K562 (cell line): ENCODE measurements at regions not wholly inside any gene's neighbourhood (a gene's known extent, or its start where the extent isn't known, plus 50 kb on each side); places are given as distances from the start of the nearest gene placed in this dataset.
A peak's percentile ranks its signal among the peaks of the same experiment; 100 is the strongest.

Source experiments
- STAG1 ChIP-seq: sonication (generic); formaldehyde crosslinking; IDR thresholded peaks from 2 replicates; pipeline ENCODE4 v1.5.0; 2020; ENCODE audit warnings: missing genetic modification reagents, borderline replicate concordance
- ZNF347 ChIP-seq: fragments of 450-650 bp; formaldehyde crosslinking; IDR thresholded peaks from 2 replicates; pipeline ENCODE4 v1.4.0; 2020; ENCODE audit warnings: low read depth, mild to moderate bottlenecking, moderate library complexity
- TF ChIP-seq, protein P1 (sequence below): fragments of 450-650 bp; IDR thresholded peaks from 2 replicates; pipeline ENCODE4 v1.6.1; 2016; ENCODE audit warnings: mild to moderate bottlenecking
- TF ChIP-seq, protein P2 (sequence below): fragments of 450-650 bp; conservative IDR thresholded peaks from 2 replicates; pipeline ENCODE4 v1.6.1; 2016; ENCODE audit warnings: missing genetic modification characterization, low read depth, mild to moderate bottlenecking, missing compliant biosample characterization, moderate library complexity
- TF ChIP-seq, protein P3 (sequence below), 2 experiments: fragments of 450-650 bp; IDR thresholded peaks; 2 replicates each; pipeline ENCODE4 v1.6.1; 2016
- TF ChIP-seq, protein P4 (sequence below), 2 experiments: fragments of 450-650 bp in 1 of 2; sonication (generic) in 1 of 2; formaldehyde crosslinking in 1 of 2; IDR thresholded peaks; 2 replicates each; pipeline versions ENCODE4 v1.7.1 to v1.9.0; 2016 to 2022; ENCODE audit warnings: inconsistent platforms in 1 of 2, mild to moderate bottlenecking in 1 of 2, missing genetic modification reagents in 1 of 2
- TF ChIP-seq, protein P5 (sequence below): IDR thresholded peaks from 2 replicates; pipeline ENCODE4 v1.6.1; 2014; ENCODE audit warnings: antibody characterized with exemption

DNA sequence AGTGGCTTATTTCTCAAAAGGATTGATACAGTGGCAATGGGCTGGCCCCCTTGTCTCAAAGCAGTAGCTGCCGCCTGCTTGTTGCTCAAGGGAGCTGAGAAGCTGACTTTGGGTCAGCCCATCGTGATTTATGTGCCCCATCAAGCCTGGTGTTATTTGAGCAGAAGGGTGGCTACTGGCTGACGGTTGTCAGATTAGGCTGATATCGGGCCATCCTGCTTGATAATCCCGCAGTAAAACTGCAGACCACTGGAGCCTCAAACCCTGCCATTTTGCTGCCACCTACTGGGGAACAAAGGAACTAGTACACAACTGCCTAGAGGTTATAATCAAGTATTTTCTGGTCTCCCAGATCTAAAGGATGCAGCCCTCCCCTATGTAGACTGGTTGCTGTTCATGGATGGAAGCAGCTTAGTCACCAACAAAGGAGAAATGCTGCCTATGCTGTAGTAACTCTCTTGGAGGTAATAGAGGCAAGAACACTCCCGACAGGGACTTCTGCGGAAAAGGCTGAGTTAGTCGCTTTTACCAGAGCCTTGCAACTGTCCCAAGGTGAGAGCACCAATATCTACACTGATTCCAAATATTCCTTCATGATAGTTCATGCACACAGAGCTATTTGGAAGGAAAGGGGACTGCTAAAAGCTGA lies 65.9 kb upstream of the ZNF92 start (continued):
- TF ChIP-seq, protein P1, sequence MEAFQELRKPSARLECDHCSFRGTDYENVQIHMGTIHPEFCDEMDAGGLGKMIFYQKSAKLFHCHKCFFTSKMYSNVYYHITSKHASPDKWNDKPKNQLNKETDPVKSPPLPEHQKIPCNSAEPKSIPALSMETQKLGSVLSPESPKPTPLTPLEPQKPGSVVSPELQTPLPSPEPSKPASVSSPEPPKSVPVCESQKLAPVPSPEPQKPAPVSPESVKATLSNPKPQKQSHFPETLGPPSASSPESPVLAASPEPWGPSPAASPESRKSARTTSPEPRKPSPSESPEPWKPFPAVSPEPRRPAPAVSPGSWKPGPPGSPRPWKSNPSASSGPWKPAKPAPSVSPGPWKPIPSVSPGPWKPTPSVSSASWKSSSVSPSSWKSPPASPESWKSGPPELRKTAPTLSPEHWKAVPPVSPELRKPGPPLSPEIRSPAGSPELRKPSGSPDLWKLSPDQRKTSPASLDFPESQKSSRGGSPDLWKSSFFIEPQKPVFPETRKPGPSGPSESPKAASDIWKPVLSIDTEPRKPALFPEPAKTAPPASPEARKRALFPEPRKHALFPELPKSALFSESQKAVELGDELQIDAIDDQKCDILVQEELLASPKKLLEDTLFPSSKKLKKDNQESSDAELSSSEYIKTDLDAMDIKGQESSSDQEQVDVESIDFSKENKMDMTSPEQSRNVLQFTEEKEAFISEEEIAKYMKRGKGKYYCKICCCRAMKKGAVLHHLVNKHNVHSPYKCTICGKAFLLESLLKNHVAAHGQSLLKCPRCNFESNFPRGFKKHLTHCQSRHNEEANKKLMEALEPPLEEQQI: no peak
- no peak for TF ChIP-seq ZNF347 (CRISPR knock-in tag)
- TF ChIP-seq, protein P2, sequence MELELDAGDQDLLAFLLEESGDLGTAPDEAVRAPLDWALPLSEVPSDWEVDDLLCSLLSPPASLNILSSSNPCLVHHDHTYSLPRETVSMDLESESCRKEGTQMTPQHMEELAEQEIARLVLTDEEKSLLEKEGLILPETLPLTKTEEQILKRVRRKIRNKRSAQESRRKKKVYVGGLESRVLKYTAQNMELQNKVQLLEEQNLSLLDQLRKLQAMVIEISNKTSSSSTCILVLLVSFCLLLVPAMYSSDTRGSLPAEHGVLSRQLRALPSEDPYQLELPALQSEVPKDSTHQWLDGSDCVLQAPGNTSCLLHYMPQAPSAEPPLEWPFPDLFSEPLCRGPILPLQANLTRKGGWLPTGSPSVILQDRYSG (tag): no peak
- peak; percentile 69; the same call in 1 of the 2 replicates for TF ChIP-seq STAG1 (CRISPR knock-in tag)
- TF ChIP-seq, protein P3, sequence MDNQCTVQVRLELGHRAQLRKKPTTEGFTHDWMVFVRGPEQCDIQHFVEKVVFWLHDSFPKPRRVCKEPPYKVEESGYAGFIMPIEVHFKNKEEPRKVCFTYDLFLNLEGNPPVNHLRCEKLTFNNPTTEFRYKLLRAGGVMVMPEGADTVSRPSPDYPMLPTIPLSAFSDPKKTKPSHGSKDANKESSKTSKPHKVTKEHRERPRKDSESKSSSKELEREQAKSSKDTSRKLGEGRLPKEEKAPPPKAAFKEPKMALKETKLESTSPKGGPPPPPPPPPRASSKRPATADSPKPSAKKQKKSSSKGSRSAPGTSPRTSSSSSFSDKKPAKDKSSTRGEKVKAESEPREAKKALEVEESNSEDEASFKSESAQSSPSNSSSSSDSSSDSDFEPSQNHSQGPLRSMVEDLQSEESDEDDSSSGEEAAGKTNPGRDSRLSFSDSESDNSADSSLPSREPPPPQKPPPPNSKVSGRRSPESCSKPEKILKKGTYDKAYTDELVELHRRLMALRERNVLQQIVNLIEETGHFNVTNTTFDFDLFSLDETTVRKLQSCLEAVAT (IDR thresholded peaks at IDR 0.05): 0 out of 4 replicates have a peak, but pooled peaks of 1 of the 2 experiments have one; percentile 15
- TF ChIP-seq, protein P4, sequence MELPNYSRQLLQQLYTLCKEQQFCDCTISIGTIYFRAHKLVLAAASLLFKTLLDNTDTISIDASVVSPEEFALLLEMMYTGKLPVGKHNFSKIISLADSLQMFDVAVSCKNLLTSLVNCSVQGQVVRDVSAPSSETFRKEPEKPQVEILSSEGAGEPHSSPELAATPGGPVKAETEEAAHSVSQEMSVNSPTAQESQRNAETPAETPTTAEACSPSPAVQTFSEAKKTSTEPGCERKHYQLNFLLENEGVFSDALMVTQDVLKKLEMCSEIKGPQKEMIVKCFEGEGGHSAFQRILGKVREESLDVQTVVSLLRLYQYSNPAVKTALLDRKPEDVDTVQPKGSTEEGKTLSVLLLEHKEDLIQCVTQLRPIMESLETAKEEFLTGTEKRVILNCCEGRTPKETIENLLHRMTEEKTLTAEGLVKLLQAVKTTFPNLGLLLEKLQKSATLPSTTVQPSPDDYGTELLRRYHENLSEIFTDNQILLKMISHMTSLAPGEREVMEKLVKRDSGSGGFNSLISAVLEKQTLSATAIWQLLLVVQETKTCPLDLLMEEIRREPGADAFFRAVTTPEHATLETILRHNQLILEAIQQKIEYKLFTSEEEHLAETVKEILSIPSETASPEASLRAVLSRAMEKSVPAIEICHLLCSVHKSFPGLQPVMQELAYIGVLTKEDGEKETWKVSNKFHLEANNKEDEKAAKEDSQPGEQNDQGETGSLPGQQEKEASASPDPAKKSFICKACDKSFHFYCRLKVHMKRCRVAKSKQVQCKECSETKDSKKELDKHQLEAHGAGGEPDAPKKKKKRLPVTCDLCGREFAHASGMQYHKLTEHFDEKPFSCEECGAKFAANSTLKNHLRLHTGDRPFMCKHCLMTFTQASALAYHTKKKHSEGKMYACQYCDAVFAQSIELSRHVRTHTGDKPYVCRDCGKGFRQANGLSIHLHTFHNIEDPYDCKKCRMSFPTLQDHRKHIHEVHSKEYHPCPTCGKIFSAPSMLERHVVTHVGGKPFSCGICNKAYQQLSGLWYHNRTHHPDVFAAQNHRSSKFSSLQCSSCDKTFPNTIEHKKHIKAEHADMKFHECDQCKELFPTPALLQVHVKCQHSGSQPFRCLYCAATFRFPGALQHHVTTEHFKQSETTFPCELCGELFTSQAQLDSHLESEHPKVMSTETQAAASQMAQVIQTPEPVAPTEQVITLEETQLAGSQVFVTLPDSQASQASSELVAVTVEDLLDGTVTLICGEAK (IDR thresholded peaks at IDR 0.05): no peak
- TF ChIP-seq, protein P4 (CRISPR knock-in tag; IDR thresholded peaks at IDR 0.05): no peak
- TF ChIP-seq, protein P5, sequence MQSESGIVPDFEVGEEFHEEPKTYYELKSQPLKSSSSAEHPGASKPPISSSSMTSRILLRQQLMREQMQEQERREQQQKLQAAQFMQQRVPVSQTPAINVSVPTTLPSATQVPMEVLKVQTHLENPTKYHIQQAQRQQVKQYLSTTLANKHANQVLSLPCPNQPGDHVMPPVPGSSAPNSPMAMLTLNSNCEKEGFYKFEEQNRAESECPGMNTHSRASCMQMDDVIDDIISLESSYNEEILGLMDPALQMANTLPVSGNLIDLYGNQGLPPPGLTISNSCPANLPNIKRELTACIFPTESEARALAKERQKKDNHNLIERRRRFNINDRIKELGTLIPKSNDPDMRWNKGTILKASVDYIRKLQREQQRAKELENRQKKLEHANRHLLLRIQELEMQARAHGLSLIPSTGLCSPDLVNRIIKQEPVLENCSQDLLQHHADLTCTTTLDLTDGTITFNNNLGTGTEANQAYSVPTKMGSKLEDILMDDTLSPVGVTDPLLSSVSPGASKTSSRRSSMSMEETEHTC: no peak
